CD4-positive, alpha-beta T cell treated with Interleukin-10 for 1 hour (primary cell): ENCODE measurements at regions not wholly inside any gene's neighbourhood (a gene's known extent, or its start where the extent isn't known, plus 50 kb on each side); places are given as distances from the start of the nearest gene placed in this dataset.

Experiments
- DNase-seq: peaks from one replicate; pipeline ENCODE4 v3.0.0-alpha.2; 2020

GRCh38 chr4:11900359-11900758 is 471.7 kb upstream of the HS3ST1 start:
- no peak for DNase-seq

GRCh38 chr4:11898796-11899195 is 470.1 kb upstream of the HS3ST1 start:
- no peak for DNase-seq

- DNase-seq = no peak
Observed at GRCh38 chr4:11895766-11896165, 467.1 kb upstream of the HS3ST1 start.

GRCh38 chr4:11894977-11895376 is 466.3 kb upstream of the HS3ST1 start:
- no peak for DNase-seq

GRCh38 chr4:11894221-11894620 is 465.5 kb upstream of the HS3ST1 start:
- no peak for DNase-seq

- no peak for DNase-seq
Observed at GRCh38 chr4:11889099-11889498, 460.4 kb upstream of the HS3ST1 start.

- DNase-seq = no peak
Observed at GRCh38 chr4:11881947-11882346, 453.3 kb upstream of the HS3ST1 start.

- no peak for DNase-seq
Observed at GRCh38 chr4:11881364-11881763, 452.7 kb upstream of the HS3ST1 start.

- DNase-seq = no peak
Observed at GRCh38 chr4:11878241-11878640, 449.5 kb upstream of the HS3ST1 start.

- no peak for DNase-seq
Observed at GRCh38 chr4:11876104-11876503, 447.4 kb upstream of the HS3ST1 start.

GRCh38 chr4:11869191-11869870 is 440.6 kb upstream of the HS3ST1 start:
- DNase-seq = no peak

- DNase-seq = no peak
Observed at GRCh38 chr4:11866391-11866790, 437.7 kb upstream of the HS3ST1 start.

- DNase-seq = no peak
Observed at GRCh38 chr4:11860996-11861395, 432.3 kb upstream of the HS3ST1 start.

GRCh38 chr4:11857881-11858280 is 429.2 kb upstream of the HS3ST1 start:
- no peak for DNase-seq

GRCh38 chr4:11847167-11847566 is 418.5 kb upstream of the HS3ST1 start:
- DNase-seq = no peak

- no peak for DNase-seq
Observed at GRCh38 chr4:11843927-11844326, 415.2 kb upstream of the HS3ST1 start.

- no peak for DNase-seq
Observed at GRCh38 chr4:11843340-11843739, 414.6 kb upstream of the HS3ST1 start.

GRCh38 chr4:11842620-11843263 is 414.0 kb upstream of the HS3ST1 start:
- DNase-seq = no peak

- DNase-seq = no peak
Observed at GRCh38 chr4:11839889-11840288, 411.2 kb upstream of the HS3ST1 start.

- DNase-seq = no peak
Observed at GRCh38 chr4:11831739-11832138, 403.0 kb upstream of the HS3ST1 start.

- no peak for DNase-seq
Observed at GRCh38 chr4:11824566-11824965, 395.9 kb upstream of the HS3ST1 start.

GRCh38 chr4:11821772-11822430 is 393.2 kb upstream of the HS3ST1 start:
- DNase-seq = no peak

- no peak for DNase-seq
Observed at GRCh38 chr4:11817088-11817487, 388.4 kb upstream of the HS3ST1 start.

- no peak for DNase-seq
Observed at GRCh38 chr4:11814758-11815157, 386.1 kb upstream of the HS3ST1 start.
